ENCODE measurements at regions not wholly inside any gene's neighbourhood (a gene's known extent, or its start where the extent isn't known, plus 50 kb on each side); places are given as distances from the start of the nearest gene placed in this dataset.

DNA sequence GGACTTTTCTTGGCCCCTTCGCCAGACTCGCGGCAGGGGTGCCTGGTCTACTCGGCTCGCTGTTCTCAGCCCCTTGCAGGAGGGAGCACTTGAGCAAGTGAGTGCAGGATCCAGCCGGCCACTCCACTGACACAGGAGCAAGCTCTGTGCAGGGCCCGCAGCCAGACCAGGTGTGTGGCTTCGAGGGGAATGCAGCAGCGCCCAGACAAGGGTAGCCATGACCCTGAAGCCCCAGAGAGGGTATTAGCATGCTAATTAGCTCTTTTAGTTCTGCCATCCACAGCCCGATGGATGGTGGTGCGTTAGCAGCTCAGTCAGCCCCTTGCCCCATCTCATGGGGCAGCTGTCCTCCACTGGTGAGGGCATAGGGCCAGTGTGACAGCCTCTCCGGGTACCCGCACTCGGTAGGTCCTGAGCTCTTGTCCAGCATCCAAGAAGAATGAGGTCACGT lies 103.2 kb upstream of the HS6ST1 start:
- no peaks in the 10 kb centered on the region for H4K20me1 ChIP-seq (ENCODE audit: low read depth, low read length)
- H3K9me2 ChIP-seq (replicated peaks; ENCODE audit: insufficient read depth, low read length), result no peaks in the 10 kb centered on the region
- no peaks in the 10 kb centered on the region for H3K9me3 ChIP-seq (ENCODE audit: insufficient read depth, low read length)
- no peak overlapping the region for H3K27ac ChIP-seq (ENCODE audit: low read depth, low read length)
- no peak overlapping the region for H3K4me2 ChIP-seq (ENCODE audit: low read depth, low read length, poor library complexity, severe bottlenecking)
- H3F3A ChIP-seq (ENCODE audit: insufficient read depth), result no peaks in the 10 kb centered on the region
- H2AFZ ChIP-seq (ENCODE audit: low read depth, low read length, severe bottlenecking), result no peak overlapping the region
- no peaks in the 10 kb centered on the region for H3K36me3 ChIP-seq (ENCODE audit: low read length)
- H3K9ac ChIP-seq (ENCODE audit: low read length), result no peak overlapping the region
- H3K27me3 ChIP-seq (ENCODE audit: low read length), result no peaks in the 10 kb centered on the region
- no peaks in the 10 kb centered on the region for H3K79me2 ChIP-seq (ENCODE audit: insufficient read depth, low read length)
- TF ChIP-seq EZH2phosphoT487 (conservative IDR thresholded peaks at IDR 0.05; ENCODE audit: low read length), result no peak
- TF ChIP-seq, protein P1, sequence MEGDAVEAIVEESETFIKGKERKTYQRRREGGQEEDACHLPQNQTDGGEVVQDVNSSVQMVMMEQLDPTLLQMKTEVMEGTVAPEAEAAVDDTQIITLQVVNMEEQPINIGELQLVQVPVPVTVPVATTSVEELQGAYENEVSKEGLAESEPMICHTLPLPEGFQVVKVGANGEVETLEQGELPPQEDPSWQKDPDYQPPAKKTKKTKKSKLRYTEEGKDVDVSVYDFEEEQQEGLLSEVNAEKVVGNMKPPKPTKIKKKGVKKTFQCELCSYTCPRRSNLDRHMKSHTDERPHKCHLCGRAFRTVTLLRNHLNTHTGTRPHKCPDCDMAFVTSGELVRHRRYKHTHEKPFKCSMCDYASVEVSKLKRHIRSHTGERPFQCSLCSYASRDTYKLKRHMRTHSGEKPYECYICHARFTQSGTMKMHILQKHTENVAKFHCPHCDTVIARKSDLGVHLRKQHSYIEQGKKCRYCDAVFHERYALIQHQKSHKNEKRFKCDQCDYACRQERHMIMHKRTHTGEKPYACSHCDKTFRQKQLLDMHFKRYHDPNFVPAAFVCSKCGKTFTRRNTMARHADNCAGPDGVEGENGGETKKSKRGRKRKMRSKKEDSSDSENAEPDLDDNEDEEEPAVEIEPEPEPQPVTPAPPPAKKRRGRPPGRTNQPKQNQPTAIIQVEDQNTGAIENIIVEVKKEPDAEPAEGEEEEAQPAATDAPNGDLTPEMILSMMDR (IDR thresholded peaks at IDR 0.05; ENCODE audit: insufficient read depth, low read length, poor library complexity, severe bottlenecking), result no peak
- no peak overlapping the region for H3K4me3 ChIP-seq (ENCODE audit: insufficient read depth, low read length, poor library complexity, severe bottlenecking)

DNA sequence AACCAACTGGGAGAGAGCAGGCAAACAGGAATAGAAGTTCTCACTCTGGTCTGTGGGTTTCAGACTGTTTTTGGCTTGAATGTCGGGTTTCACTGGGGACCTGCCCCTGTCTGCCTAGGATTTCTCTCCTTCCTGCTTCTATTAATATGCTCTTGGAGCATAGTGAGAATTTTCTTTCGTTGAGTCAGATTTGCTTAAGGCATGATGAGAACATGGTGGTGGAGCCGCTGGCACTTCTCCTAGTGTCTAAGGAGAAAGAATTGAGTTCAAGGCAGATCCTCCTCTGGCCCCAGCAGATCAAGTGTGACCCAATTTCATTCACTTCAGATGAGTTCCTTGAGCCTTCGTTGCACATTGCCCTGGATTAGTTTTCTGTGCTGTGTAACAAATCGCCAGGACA lies 103.9 kb upstream of the HS6ST1 start:
- Histone ChIP-seq H4K20me1 (ENCODE audit: low read depth, low read length) (no peaks in the 10 kb centered on the region), H3K36me3 (ENCODE audit: low read length) (no peaks in the 10 kb centered on the region), H2AFZ (ENCODE audit: low read depth, low read length, severe bottlenecking) (no peak overlapping the region), H3K9ac (ENCODE audit: low read length) (no peak overlapping the region), H3K4me2 (ENCODE audit: low read depth, low read length, poor library complexity, severe bottlenecking) (no peak overlapping the region), H3K27ac (ENCODE audit: low read depth, low read length) (no peak overlapping the region), H3K4me3 (ENCODE audit: insufficient read depth, low read length, poor library complexity, severe bottlenecking) (no peak overlapping the region), H3F3A (ENCODE audit: insufficient read depth) (no peaks in the 10 kb centered on the region), H3K9me2 (replicated peaks; ENCODE audit: insufficient read depth, low read length) (no peaks in the 10 kb centered on the region), H3K27me3 (ENCODE audit: low read length) (no peaks in the 10 kb centered on the region), H3K9me3 (ENCODE audit: insufficient read depth, low read length) (no peaks in the 10 kb centered on the region), H3K79me2 (ENCODE audit: insufficient read depth, low read length) (no peaks in the 10 kb centered on the region)
- TF ChIP-seq EZH2phosphoT487 (conservative IDR thresholded peaks at IDR 0.05; ENCODE audit: low read length), result no peak
- TF ChIP-seq, protein P1 (IDR thresholded peaks at IDR 0.05; ENCODE audit: insufficient read depth, low read length, poor library complexity, severe bottlenecking), result no peak

DNA sequence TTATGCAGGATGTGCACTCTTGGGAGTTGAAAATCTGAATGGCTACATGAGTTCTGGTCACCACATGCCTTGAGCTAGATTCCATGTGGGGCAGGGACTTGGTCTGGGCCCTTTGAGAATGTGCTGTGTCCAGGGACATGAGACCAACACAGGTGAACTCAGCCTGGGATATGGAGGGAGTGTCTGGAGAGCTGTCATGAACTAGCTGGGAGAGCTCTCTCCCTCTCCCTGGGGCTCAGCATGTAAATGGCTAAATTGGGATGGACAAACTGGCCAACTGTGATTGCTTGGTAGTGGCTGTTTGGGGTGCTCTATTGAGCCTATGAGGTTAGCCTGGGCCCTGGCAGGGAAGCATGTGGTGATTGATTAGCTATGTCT lies 105.1 kb upstream of the HS6ST1 start:
- Histone ChIP-seq H3F3A (ENCODE audit: insufficient read depth) (no peaks in the 10 kb centered on the region), H3K79me2 (ENCODE audit: insufficient read depth, low read length) (no peaks in the 10 kb centered on the region), H2AFZ (ENCODE audit: low read depth, low read length, severe bottlenecking) (no peak overlapping the region), H3K27ac (ENCODE audit: low read depth, low read length) (no peak overlapping the region), H3K9me2 (replicated peaks; ENCODE audit: insufficient read depth, low read length) (no peaks in the 10 kb centered on the region), H4K20me1 (ENCODE audit: low read depth, low read length) (no peaks in the 10 kb centered on the region), H3K4me2 (ENCODE audit: low read depth, low read length, poor library complexity, severe bottlenecking) (no peak overlapping the region), H3K9ac (ENCODE audit: low read length) (no peak overlapping the region), H3K36me3 (ENCODE audit: low read length) (no peaks in the 10 kb centered on the region), H3K27me3 (ENCODE audit: low read length) (no peaks in the 10 kb centered on the region), H3K4me3 (ENCODE audit: insufficient read depth, low read length, poor library complexity, severe bottlenecking) (no peak overlapping the region), H3K9me3 (ENCODE audit: insufficient read depth, low read length) (no peaks in the 10 kb centered on the region)
- TF ChIP-seq, protein P1 (IDR thresholded peaks at IDR 0.05; ENCODE audit: insufficient read depth, low read length, poor library complexity, severe bottlenecking), result no peak
- no peak for TF ChIP-seq EZH2phosphoT487 (conservative IDR thresholded peaks at IDR 0.05; ENCODE audit: low read length)
